GM18508 (cell line): ENCODE measurements at regions not wholly inside any gene's neighbourhood (a gene's known extent, or its start where the extent isn't known, plus 50 kb on each side); places are given as distances from the start of the nearest gene placed in this dataset.
"Not testable (repeated sequence)": the region's sequence is repeated elsewhere in the genome, so short reads cannot be mapped to it uniquely, and the experiment has no call there.

Experiments used
- ATAC-seq: cut with Tn5 transposase; IDR thresholded peaks from one replicate; pipeline ENCODE4 v1.9.1; 2021; ENCODE audit warnings: moderate number of reproducible peaks; ENCODE audit not compliant: insufficient read depth, unreplicated experiment

DNA sequence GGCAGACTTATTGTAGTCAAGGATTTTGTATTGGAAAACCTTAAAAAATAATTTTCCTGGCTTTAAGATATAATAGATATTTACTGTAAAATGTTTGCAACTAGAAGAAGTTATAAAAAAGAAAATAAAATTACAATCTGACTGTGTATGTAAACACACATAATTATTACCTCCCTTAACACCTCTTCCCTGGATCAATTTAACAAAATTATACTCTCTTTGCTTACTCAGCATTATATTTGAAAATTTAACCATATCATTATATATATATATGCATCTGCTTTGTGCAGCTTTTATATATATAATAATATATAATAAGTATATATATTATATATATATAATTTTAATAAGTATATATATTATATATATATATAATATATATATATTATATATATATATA is 131.7 kb upstream of the FAM98A start:
- no peak for ATAC-seq

DNA sequence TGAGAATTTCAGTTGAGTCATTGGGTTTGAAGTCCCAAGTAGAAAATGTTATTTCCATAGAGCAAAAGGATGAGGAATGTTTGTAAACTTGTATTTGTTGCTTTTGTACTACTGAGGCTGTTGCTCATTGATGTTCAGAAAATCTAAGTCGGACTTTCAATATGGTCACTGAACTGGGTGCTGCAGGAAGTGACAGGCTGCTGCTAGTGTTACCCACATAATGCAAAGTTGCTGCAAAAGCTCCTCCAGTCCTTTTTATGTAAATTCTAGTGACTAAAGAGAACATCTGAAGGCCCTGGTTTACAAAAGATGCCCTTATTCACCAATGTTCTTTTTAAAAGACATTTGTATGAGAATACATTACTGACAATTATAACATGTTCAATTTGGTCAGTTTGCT is 131.1 kb upstream of the FAM98A start:
- no peak for ATAC-seq

DNA sequence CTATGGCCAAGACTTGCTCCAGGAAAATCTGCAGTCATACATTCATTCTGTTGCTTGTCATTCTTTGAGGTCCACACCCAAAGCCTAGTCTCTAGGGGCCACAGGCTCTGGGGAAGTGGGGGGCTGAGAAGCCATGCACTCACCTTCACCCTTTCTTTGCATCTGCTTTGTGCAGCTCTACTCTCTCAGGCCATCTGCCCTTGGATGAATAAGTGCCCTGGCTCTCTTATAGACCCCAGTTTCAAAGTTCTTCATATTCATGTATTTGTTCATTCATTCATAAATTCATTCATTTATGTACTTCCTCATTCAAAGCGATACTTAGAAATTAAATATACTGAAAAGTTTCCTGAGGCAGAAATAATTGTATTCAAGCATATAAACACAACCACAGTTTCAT is 130.3 kb upstream of the FAM98A start:
- ATAC-seq: no peak

DNA sequence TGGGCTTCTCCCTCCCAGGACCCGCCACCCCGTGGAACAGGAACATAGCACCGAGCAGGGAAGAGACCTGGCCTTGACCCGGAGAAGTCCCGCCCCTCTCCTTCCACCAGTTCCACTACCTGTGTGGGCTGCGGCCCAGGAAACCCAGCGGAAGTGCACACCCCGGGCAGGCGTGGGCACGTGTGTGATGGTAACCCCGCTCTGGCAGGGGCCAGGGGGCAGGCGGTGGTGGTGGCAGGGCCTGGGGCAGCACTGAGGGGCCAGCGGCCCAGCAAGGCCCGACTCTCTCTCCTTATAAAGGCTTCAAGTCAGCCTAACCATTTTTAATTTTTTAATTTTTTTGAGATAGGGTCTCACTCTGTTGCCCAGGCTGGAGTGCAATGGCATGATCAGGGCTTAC is 129.0 kb upstream of the FAM98A start:
- no peak for ATAC-seq

DNA sequence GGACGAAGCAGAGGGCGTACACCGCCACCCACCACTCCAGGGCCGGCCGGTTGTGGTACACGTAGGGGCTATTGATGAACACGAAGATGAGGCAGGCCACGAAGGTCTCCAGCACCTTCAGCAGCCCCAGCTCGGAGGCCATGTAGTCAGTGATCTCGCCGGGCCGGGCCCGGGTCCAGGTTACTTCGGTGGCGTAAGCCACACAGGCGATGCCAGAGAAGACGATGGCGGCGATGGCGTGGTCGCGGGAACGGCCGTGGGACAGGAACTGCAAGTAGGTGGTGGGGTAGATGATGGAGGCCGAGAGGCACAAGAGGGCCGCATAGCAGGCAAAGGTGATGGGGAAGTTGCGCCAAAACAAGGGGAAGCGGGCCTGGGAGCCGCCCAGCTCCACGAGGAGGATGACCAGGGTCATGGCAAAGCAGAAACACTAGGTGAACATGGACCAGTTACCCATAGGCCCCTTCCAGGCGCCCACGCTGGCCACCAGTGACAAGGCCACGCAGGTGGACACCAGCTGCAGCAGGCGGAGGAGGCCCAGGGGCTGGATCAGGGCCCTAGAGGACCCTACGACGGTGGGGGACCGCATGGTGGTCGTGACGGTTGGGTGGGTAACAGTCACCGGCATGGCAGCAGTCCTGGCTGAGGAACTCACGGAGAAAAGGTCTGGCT is 128.4 kb upstream of the FAM98A start:
- ATAC-seq: no peak

DNA sequence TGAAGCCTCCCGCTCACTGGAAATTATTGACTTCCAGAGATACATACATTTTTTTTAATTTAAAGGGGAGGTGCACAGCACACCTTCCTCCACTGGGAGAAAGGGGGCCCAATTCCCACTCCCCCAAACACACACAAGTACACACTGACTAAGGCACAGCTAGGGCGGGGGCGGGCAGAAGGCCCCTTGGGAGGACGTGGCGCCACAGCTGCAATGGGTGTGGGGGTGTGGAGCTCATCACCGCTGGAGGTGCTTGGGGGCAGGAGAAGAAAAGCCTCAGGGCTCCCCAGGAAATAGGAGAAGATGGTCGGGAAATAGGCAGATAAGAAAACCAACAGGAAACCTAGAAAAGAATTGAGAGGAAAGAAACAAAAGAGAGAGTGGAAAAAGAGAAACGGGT is 127.3 kb upstream of the FAM98A start:
- no peak for ATAC-seq

DNA sequence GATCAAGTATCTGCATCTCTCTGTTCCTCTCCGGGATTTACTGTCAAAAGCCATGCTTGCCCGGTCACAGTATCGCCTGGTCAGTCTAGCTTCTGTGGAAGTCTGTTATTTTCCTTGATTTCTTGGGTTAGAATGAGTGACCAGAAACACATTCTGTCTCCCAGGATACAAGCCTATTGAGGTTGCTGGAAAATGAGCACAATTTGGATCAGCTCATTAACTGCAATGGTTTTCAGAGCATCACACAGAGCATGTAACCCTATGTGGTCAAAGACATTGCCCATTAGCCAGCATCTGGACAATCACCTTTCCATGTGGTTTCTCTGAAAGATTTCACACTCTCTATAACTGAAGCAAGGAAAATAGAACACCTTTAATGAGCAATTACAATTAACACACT is 124.2 kb upstream of the FAM98A start:
- no peak for ATAC-seq

DNA sequence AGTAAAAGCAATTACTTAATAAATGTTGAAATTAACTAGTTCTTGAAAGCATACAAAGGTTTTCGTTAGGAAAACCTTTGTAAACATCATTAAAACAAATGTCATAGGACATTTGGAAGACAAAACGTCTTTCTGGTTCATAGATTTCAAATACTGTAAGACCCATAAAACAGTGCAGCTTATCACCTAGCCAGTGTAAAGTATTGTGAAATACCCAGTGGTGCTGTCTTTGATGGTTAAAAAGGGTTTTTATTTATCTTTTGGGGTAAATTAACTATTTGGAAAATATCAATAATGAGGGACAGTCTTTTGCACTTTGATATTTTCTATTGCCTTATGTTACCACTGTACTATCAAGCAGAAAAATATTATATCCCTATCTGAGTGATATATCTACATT is 120.0 kb upstream of the FAM98A start:
- no peak for ATAC-seq

DNA sequence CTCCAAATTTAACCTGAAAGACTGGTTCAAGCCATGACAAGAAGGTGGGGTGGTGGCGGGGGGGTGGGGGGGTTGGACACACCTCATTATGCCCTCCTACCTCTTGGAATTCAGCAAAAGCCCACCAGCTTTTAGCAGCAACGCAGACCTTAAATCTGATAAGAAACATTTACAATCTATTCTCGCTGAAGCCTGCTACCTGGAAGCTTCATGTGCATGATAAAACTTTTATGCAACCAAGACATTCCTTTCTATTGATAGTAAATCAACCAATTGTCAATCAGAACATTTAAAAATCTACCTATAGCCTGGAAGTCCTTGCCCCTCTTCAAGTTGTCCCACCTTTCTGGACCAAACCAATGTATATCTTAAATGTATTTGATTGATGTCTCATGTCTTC is 113.6 kb upstream of the FAM98A start:
- no peak for ATAC-seq

DNA sequence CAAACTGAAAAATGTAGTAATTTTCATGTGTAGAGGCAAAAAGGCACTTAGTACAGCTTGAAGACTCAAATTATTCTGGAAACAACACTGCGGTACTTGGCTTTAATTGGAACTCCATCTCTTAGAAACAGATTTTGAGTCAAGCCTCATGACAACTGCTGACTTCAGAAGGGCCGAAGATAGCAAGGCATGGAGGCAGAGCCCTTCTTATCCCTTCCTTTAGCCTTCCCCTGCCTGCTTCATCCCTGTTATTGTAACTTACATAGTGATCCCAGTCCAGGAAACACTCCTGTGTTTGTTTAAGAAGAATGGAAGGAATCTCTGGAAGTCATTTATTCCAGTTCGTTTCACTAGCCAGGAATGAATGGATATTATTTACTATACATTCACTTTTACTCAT is 110.9 kb upstream of the FAM98A start:
- ATAC-seq: no peak

DNA sequence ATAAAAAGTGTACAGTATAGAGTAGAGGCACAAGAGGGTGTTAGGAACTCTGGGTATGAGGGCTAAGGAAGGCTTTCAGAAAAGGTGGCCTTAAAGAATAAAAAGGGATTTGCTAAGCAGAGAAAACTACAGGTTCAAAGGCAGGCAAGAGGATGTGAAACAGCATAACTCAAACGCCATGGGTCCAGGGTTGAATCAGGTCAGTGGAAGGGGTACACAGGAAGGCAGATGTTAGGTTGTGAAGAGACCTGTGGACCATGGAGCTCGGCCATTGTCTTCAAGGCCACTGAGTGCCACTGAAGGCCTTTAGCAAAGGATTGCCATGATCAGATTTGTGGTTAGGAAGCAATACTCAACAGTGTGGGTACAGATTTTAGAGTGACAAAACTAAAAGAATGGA is 108.2 kb upstream of the FAM98A start:
- no peak for ATAC-seq

DNA sequence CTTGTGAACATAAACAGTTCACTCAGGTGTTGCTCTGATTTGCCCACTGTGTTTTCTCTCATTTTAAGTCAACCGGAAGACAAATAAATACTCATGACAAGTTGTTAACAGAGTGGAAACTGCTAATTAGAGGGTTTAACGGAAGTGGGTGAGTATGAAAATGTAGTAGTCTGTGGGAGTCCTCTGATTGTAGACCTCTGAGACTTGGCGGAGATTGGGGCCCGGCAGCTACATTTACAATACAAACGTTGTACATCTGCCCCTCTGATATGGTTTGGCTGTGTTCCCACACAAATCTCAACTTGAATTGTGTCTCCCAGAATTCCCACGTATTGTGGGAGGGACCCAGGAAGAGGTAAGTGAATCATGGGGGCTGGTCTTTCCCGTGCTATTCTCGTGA is 107.3 kb upstream of the FAM98A start:
- no peak for ATAC-seq

DNA sequence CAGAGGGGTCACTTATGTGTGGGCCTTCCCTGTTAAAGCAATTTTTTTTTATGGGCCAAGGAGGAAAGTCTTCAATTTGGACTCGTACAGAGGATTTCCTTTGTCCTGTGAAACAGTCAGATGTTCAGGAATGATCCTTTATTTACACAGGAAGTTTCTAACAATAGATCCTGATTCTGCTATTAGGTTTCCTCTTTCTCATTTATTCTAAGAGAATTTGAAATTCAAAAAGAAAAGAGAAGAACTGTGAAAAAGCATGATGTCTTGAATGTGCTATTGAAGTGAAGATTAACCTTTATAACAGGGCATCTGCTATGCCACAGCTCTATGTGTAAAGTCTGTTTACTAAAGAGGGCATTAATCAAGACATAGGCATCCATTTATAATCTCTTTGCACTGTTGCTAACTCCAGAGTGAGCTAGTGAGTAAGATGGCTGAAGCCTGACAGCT is 105.3 kb upstream of the FAM98A start:
- ATAC-seq: no peak

DNA sequence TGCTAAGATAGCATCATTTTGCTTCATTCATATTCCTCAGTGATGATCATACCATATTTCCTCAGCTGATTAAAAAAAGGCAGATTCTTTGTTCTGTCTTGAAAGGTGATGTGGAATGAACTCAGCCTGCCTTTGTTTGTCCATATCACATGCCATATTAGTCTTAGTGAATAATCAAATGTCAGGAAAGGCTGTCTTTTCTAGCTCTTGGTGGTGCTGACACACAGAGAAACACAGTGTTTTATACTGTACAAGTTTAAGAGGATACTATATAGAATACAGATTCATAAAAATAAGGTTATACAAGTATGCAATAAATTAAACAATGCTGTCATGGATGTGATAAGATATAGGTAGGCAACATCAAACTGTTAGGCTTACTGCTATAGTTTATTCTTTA is 97.1 kb upstream of the FAM98A start:
- no peak for ATAC-seq

DNA sequence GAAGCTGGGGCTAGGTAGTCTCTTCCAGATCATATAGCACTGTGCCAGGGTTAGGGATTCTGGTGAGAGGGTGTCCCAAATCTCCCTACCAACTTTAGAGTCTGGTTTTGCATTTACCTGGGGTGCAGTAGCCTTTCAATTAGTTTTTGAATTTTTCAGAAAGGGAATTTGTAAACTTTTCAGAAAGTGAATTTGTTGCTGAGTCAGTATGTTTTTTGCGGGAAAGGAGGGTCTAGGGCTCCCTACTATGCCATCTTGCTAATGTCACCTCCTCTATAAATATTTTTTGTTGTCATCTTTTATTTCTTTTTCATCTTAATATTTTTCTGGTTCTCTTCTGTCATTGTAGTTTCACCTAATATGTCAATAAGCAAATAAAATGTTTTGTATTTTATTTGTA is 95.8 kb upstream of the FAM98A start:
- no peak for ATAC-seq

DNA sequence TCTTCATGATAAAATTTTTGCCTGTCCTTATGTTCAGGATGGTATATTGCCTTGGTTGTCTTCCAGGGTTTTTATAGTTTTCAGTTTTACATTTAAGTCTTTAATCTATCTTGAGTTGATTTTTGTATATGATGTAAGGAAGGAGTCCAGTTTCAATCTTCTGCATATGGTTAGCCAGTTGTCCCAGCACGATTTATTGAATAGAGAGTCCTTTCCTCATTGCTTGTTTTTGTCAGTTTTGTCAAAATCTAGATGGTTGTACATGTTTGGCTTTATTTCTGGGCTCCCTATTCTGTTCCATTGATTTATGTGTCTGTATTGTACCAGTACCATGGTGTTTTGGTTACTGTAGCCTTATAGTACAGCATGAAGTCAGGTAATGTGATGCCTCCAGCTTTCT is 91.6 kb upstream of the FAM98A start:
- ATAC-seq: not testable (repeated sequence)

DNA sequence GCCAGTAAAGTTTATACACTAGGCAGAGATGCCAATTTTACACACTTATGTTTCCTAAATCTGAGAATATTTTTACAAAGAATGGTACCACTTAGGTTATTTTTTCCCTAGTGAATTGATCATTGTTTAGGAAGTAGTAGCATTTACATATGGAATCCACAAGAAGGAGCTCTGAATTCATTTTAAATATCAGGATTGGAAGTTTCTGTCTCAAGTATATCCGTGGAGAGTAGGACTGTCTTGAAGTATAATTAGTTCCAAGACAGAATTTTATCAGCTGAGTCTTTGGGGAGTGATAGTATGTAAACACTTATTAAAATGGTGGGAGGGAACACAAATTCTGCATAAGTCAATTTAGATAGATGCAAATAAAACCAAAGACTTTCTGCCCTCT is 82.3 kb upstream of the FAM98A start:
- ATAC-seq: no peak

DNA sequence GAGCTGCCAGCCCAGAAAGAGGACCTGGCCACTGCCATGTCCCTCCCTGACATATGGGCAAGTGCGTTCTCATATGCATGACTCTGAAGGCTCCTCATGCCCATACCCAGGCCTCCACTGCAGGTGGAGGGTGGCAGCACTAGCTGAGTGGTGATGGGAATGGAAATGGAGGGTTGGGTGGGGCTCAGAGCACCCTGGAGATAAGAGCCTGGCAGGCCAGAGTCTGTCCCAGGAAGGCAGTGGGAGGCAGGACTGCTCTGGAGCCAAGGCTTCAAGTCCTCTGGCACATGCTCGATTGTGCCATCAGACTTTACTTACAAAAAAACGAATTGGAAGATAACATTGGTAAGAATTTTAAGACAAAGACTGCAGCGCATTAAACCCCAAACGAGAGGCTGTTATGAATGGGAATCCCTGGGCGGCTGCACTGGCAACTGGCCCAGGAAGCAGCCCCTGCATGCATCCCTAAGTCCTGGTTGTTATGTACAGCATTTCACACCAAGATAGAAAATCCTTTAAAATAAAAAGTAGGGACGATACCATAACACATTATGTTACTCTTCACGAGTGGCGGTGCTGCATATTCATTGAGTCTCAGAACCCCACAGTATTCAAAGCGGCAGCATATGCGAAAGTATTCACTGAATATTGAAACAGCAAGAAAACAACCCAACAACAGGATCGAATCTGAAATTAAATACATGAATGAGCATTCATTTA is 81.7 kb upstream of the FAM98A start:
- ATAC-seq: no peak

DNA sequence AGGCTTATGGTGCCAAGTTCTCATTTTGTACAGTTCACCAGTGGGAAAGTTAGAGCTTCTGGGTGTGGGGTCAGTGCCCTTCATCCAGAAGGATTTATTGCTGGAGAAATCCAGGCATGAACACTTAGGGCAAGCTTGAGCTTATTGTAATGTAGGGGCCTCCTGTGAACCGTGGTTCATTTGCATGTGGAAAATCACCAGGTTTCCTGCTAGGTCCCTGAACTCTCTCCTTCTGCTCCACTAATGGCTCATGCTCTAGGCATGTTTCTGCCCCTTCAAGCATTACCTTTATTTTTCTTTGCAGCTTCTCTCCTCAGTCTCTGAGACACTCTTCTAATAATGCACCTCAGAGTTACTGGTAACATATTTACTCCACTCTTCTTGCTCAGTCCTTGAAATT is 79.3 kb upstream of the FAM98A start:
- no peak for ATAC-seq

DNA sequence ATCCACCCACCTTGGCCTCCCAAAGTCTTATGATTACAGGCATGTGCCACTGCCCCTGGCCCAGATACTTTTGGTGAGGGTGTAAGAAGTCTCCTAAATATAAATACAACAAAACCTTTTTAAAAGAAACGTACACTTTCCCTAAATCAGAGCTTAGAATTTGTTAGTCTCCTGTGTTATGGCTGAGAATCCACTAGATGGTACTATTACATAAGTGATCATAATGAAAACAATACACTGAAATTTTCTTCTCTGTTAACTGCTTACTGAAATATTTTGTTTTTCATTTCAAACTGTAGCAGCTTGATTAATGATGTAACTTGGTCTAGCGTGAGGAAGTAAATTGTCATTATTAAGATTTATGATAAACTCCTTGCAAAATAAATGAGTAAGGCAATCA is 74.8 kb upstream of the FAM98A start:
- no peak for ATAC-seq

DNA sequence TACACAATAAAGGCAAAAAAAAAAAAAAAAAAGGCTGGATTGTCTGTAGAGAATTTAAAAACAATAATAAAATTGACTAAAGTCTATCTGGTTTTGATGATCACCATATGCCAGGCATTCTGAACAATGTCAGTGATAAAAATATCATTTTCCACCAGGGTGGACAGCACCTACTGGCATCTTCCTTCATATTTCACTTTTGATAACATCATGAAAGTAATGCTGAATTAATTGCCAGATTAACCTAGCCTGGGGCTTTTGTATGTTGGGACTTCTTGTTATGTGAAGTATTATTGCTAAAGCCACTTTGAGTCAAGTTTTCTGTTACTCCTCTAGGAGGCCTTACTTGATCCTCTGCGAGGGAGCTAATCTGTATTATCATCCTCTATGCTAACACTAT is 73.8 kb upstream of the FAM98A start:
- no peak for ATAC-seq

DNA sequence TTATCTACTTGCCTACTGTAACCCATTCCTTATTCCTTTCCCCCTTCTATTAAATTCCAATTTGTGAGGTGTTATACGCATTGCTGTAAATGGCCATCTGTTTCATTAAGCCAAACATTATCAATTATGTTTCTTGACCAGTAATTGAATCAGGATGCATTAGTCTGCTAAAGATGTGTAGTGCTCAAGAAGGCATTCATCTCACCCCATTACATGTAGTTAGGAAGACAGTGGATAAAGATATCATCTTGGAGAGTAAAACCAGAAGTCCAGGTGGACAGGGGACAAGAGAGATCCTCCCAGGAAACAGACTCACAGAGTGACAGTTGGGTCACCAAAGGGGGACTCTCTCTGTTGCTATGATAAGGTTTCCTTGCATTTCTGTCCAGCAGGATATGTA is 73.3 kb upstream of the FAM98A start:
- no peak for ATAC-seq
